ENCODE measurements at regions not wholly inside any gene's neighbourhood (a gene's known extent, or its start where the extent isn't known, plus 50 kb on each side); places are given as distances from the start of the nearest gene placed in this dataset.
"Not testable (repeated sequence)": the region's sequence is repeated elsewhere in the genome, so short reads cannot be mapped to it uniquely, and the experiment has no call there.

DNA sequence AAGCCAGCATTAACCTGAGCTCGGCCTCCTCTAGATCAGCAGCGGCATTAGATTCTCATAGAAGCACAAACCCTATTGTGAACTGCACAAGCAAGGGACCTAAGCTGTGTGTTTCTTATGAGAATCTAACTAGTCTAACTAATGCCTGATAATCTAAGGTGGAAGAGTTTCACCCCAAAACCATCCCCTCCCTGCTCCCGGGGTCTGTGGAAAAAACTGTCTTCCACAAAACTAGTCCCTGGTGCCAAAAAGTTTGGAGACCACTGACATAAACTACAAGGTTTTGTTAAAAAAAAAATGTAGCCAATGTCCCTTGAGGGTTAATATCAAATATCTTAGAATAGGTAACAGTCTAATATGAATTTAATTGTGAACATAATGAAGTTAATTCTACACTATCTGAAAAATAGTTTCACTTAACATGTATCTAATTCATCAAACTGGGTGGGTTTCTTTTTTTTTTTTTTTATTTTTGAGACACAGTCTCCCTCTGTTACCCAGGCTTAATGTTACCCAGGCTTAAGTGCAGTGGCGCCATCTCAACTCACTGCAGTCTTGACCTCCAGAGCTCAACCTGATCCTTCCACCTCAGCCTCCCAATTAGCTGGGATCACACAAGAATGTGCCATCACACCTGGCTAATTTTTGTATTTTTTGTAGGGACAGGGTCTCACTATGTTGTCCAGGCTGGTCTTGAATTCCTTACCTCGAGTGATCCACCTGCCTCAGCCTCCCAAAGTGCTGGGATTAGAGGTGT, 4752.2 kb upstream of the OR11H1 start:
- H3K27ac ChIP-seq; H3K36me3 ChIP-seq; DNase-seq; H3K4me3 ChIP-seq; H3K27me3 ChIP-seq; H3K4me1 ChIP-seq; H3K9me3 ChIP-seq; intact Hi-C loops (cut with DNase I; ENCODE audit: low total_unique reads): not testable (repeated sequence)

DNA sequence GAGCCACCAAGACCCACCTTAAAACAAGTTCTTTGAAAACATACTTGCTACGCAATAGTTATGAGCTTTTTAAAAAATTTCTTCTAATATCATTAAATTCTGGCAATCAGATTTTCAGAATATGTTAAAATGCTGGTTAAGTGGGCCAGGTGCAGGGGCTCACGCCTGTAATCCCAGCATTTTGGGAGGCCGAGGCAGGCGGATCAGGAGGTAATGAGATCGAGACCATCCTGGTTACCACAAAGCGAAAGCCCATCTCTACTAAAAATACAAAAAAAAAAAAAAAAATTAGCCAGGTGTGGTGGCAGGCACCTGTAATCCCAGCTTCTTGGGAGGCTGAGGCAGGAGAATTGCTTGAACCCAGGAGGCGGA, 4751.6 kb upstream of the OR11H1 start:
- H3K4me1 ChIP-seq; DNase-seq; H3K27ac ChIP-seq; H3K4me3 ChIP-seq; H3K27me3 ChIP-seq; H3K36me3 ChIP-seq; intact Hi-C loops (cut with DNase I; ENCODE audit: low total_unique reads): not testable (repeated sequence)
- peaks cover 0 to 11% (median 4%) of the 10 kb centered on the region in 3 donors for H3K9me3 ChIP-seq

DNA sequence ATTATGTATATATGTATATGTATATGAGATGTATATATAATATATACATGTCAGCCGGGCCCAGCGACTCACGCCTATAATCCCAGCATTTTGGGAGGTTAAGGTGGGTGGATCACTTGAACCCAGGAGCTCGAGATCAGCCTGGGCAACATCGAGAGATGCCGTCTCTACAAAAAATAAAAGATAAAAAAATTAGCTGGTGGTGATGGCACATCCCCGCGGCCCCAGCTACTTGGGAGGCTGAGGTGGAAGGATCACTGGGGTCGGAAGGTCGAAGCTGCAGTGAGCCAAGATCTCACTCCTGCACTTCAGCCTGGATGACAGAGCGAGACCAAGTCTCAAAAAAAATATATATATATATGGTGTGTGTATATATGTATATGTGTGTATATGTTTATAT, 4750.3 kb upstream of the OR11H1 start:
- H3K36me3 ChIP-seq; H3K4me1 ChIP-seq; H3K27ac ChIP-seq; H3K4me3 ChIP-seq; H3K27me3 ChIP-seq; DNase-seq; intact Hi-C loops (cut with DNase I; ENCODE audit: low total_unique reads): not testable (repeated sequence)
- H3K9me3 ChIP-seq = peaks cover 0 to 19% (median 16%) of the 10 kb centered on the region in 3 donors

DNA sequence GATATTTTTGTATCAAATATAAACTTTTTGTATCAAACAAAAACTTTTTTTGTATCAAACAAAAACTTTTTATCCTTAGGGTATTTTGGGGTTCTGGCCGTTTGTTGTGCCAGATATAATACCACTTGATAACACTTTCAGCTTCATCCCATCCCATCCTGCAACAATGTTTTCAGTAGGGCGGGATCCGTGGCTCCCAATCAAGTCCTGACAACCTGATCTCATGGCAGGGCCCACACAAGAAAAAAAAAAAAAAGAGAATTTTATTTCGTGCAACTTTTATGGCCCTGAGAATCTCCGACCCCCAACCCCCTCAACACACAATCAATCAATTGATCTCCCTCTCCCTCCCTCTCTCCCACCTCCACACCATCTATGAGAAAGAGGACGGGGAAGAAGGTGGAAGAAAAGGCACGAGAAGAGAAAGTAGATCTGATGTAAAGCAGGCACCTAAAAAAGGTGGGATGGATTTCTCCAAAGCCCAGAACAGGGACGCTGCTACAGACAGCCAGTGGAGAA, 4749.6 kb upstream of the OR11H1 start:
- no peaks in the 10 kb centered on the region for H3K27me3 ChIP-seq
- H3K27ac ChIP-seq = no peak overlapping the region
- H3K9me3 ChIP-seq = peaks cover 0 to 21% (median 19%) of the 10 kb centered on the region in 3 donors

DNA sequence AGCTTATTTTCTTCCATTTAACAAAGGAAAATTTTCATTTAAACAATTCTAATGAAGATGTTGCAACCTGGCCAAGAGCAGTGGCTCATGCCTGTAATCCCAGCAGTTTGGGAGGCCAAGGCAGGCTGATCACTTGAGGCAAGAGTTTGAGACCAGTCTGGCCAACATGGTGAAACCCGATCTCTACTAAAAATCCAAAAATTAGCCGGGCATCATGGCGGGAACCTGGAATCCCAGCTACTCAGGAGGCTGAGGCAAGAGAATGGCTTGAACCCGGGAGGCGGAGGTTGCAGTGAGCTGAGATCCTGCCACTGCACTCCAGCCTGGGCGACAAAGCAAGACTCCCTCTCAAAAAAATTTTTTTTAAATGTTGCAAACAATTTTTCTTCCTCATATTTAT, 4748.8 kb upstream of the OR11H1 start:
- peaks cover 0 to 21% (median 20%) of the 10 kb centered on the region in 3 donors for H3K9me3 ChIP-seq
- H3K27ac ChIP-seq; H3K4me3 ChIP-seq; intact Hi-C loops (cut with DNase I; ENCODE audit: low total_unique reads); H3K27me3 ChIP-seq; DNase-seq; H3K4me1 ChIP-seq; H3K36me3 ChIP-seq: not testable (repeated sequence)

More for the DNA sequence above, 4749.6 kb upstream of the OR11H1 start:
- Histone ChIP-seq H3K4me1 (no peaks in the 10 kb centered on the region), H3K36me3 (no peaks in the 10 kb centered on the region), H3K4me3 (no peak overlapping the region)
- no peak for DNase-seq
- TF ChIP-seq, protein P1, sequence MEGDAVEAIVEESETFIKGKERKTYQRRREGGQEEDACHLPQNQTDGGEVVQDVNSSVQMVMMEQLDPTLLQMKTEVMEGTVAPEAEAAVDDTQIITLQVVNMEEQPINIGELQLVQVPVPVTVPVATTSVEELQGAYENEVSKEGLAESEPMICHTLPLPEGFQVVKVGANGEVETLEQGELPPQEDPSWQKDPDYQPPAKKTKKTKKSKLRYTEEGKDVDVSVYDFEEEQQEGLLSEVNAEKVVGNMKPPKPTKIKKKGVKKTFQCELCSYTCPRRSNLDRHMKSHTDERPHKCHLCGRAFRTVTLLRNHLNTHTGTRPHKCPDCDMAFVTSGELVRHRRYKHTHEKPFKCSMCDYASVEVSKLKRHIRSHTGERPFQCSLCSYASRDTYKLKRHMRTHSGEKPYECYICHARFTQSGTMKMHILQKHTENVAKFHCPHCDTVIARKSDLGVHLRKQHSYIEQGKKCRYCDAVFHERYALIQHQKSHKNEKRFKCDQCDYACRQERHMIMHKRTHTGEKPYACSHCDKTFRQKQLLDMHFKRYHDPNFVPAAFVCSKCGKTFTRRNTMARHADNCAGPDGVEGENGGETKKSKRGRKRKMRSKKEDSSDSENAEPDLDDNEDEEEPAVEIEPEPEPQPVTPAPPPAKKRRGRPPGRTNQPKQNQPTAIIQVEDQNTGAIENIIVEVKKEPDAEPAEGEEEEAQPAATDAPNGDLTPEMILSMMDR (IDR thresholded peaks at IDR 0.05) = no peak
- intact Hi-C loops (cut with DNase I; ENCODE audit: low total_unique reads) = no loop called here

DNA sequence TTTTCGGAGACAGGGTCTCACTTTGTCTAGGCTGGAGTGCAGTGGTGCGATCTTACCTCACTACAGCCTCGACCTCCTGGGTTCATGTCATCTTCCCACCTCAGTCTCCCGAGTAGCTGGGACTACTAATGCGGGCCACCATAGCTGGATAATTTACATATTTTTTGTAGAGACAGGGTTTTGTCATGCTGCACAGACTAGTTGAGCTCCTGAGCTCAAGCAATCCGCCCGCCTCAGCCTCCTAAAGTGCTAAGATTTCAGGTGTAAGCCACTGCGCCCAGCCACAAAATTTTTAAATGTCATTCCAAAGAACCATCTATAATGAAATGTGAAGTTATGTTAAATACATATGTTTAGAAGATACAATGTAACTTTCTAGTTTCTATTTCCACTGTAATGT, 4747.7 kb upstream of the OR11H1 start:
- intact Hi-C loops (cut with DNase I; ENCODE audit: low total_unique reads) = no loop called here
- no peak overlapping the region for H3K27ac ChIP-seq
- no peaks in the 10 kb centered on the region for H3K27me3 ChIP-seq
- no peaks in the 10 kb centered on the region for H3K4me1 ChIP-seq
- no peak for DNase-seq
- no peaks in the 10 kb centered on the region for H3K36me3 ChIP-seq
- H3K4me3 ChIP-seq = no peak overlapping the region
- TF ChIP-seq, protein P1 (IDR thresholded peaks at IDR 0.05) = no peak
- H3K9me3 ChIP-seq = peaks cover 0 to 22% (median 21%) of the 10 kb centered on the region in 3 donors

DNA sequence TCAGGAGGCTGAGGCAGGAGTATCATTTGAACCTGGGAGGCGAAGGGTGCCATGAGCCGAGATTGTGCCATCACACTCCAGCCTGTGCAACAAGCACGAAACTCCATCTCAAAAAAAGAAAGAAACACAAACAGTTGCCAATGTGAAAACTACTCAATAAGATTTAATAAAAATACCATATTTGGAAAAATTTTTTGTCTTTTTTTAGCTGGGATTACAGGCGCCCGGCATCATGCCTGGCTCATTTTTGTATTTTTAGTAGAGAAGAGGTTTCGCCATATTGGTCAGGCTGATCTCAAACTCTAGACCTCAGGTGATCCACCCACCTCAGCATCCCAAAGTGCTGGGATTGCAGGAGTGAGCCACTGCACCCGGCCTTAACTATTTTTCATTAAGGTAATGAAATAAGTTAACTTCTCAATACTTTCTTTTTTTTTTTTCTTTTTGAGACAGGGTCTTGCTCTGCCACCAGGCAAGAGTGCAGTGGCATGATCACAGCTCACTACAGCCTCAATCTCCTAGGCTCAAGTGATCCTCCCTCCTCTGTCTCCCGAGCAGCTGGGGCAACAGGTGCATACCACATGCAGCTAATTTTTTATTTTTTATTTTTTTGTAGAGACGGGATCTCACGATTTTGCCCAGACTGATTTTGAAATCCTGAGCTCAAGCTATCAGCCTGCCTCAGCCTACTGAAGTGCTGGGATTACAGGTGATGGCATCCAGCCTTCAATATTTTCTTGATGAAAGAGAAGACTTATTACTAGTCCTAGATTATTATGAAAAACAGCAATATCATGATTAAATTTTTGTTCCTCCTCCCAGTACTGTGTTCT, 4746.2 kb upstream of the OR11H1 start:
- Histone ChIP-seq H3K27ac (no peak overlapping the region), H3K27me3 (no peaks in the 10 kb centered on the region), H3K9me3 (peaks cover 0 to 22% (median 21%) of the 10 kb centered on the region in 3 donors), H3K36me3 (no peaks in the 10 kb centered on the region), H3K4me3 (no peak overlapping the region), H3K4me1 (no peaks in the 10 kb centered on the region)
- TF ChIP-seq, protein P1 (IDR thresholded peaks at IDR 0.05) = no peak
- intact Hi-C loops (cut with DNase I; ENCODE audit: low total_unique reads) = no loop called here
- DNase-seq = no peak
